Prostate gland (tissue), 2 donors: ENCODE measurements at regions not wholly inside any gene's neighbourhood (a gene's known extent, or its start where the extent isn't known, plus 50 kb on each side); places are given as distances from the start of the nearest gene placed in this dataset.

Source experiments
- DNase-seq: peaks from one replicate; pipeline ENCODE4 v3.0.0-alpha.2; 2019; ENCODE audit warnings: low spot score
- H3K27ac ChIP-seq, 2 donors: fragments of 200-600 bp; sonication (generic); 2 replicates each; pipeline ENCODE4 v1.5.1; 2017 to 2019
- H3K27me3 ChIP-seq: fragments of 200-600 bp; sonication (generic); replicated peaks from 2 replicates; pipeline ENCODE4 v1.5.1; 2019; ENCODE audit not compliant: insufficient read depth
- H3K36me3 ChIP-seq, 2 donors: fragments of 200-600 bp; sonication (generic); 1 replicate in 1 of 2; 2 replicates in 1 of 2; pipeline versions ENCODE4 v1.5.1 to v1.8.1; 2017 to 2019
- H3K4me1 ChIP-seq: fragments of 200-600 bp; sonication (generic); replicated peaks from 2 replicates; pipeline ENCODE4 v1.5.1; 2019
- H3K4me3 ChIP-seq, 2 donors: fragments of 200-600 bp; sonication (generic); 2 replicates each; pipeline ENCODE4 v1.5.1; 2017 to 2019
- H3K9me3 ChIP-seq: fragments of 200-600 bp; sonication (generic); 2 replicates; pipeline ENCODE4 v1.5.1; 2017
- POLR2A ChIP-seq: fragments of 450-650 bp; IDR thresholded peaks from one replicate; pipeline ENCODE4 v1.6.1; 2016; ENCODE audit warnings: antibody characterized with exemption, mild to moderate bottlenecking
- POLR2AphosphoS5 ChIP-seq: sonication (generic); formaldehyde crosslinking; IDR thresholded peaks from one replicate; pipeline ENCODE4 v1.6.1; 2017; ENCODE audit warnings: antibody characterized with exemption
- WGBS: methylation state at CpG from one replicate; pipeline ENCODE4 v1.1.5; 2018; 5-methylcytosine and 5-hydroxymethylcytosine counted together
- intact Hi-C: fragments of 100-400 bp; cut with DNase I; formaldehyde crosslinking; loops from one replicate; pipeline ENCODE4 v1.14.2; 2022
- TF ChIP-seq, protein P1 (sequence below), 4 experiments: fragments of 200-600 bp in 2 of 4; fragments of 450-650 bp in 2 of 4; sonication (generic) in 2 of 4; IDR thresholded peaks; 1 replicate in 3 of 4; 2 replicates in 1 of 4; pipeline ENCODE4 v1.5.1; 2016 to 2019; ENCODE audit warnings: antibody characterized with exemption in 4 of 4, mild to moderate bottlenecking in 2 of 4, moderate library complexity in 2 of 4

DNA sequence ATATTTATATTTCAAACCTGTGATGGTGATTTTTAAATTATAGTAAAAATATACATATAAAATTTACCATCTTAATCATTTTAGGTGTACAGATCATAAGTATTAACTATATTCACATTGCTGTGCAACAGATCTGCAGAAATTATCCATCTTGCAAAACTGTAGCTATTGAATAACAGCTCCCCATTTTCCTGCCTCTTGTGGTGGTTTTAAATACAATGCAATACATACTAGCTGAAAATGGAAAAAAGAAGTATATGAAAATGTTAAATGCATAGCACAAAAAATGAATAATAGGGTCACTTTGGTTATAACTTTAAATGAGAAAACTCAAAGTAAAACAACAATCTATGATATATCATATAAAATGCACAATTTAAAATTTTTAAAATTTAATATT is 130.9 kb upstream of the VPREB1 start:
- H3K9me3 ChIP-seq = no peaks in the 10 kb centered on the region
- no peak overlapping the region for H3K27ac ChIP-seq
- no peak overlapping the region for H3K4me3 ChIP-seq
- peaks cover 2% of the 10 kb centered on the region for H3K27me3 ChIP-seq
- intact Hi-C loops = no loop called here
- H3K4me1 ChIP-seq = no peaks in the 10 kb centered on the region
- no peaks in the 10 kb centered on the region for H3K36me3 ChIP-seq
- no peak for TF ChIP-seq POLR2AphosphoS5
- TF ChIP-seq POLR2A = no peak
- TF ChIP-seq, protein P1, sequence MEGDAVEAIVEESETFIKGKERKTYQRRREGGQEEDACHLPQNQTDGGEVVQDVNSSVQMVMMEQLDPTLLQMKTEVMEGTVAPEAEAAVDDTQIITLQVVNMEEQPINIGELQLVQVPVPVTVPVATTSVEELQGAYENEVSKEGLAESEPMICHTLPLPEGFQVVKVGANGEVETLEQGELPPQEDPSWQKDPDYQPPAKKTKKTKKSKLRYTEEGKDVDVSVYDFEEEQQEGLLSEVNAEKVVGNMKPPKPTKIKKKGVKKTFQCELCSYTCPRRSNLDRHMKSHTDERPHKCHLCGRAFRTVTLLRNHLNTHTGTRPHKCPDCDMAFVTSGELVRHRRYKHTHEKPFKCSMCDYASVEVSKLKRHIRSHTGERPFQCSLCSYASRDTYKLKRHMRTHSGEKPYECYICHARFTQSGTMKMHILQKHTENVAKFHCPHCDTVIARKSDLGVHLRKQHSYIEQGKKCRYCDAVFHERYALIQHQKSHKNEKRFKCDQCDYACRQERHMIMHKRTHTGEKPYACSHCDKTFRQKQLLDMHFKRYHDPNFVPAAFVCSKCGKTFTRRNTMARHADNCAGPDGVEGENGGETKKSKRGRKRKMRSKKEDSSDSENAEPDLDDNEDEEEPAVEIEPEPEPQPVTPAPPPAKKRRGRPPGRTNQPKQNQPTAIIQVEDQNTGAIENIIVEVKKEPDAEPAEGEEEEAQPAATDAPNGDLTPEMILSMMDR (IDR thresholded peaks at IDR 0.05) = no peak
- DNase-seq = no peak

GRCh38 chr22:22112533-22113294 is 130.1 kb upstream of the TOP3B start:
- Histone ChIP-seq H3K9me3 (no peaks in the 10 kb centered on the region), H3K27me3 (no peaks in the 10 kb centered on the region), H3K4me1 (no peaks in the 10 kb centered on the region), H3K4me3 (no peak overlapping the region), H3K27ac (no peak overlapping the region), H3K36me3 (no peaks in the 10 kb centered on the region)
- TF ChIP-seq POLR2A (no peak), POLR2AphosphoS5 (no peak)
- TF ChIP-seq, protein P1 (IDR thresholded peaks at IDR 0.05) = no peak
- intact Hi-C loops = no loop called here
- WGBS = 91% methylated on average over 4 of the region's 4 CpGs
- no peak for DNase-seq

DNA sequence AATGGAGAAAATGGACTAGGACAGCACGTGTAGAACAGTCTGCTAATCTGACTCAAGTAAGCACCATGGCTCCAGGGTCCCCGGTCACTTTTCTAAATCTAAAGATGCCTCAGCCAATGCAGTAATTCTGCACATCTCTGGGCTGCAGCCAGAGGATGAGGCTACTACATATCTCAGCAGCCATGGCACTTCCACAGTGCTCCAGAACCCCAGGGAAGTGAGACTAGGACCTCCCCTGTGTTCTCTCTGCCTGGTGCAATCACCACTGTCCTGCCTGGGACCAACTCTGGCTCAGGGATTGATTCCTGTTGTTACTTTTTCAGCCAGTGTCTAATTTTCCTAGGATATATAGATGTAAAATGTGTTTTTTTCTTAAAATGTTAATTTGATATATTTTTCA is 129.4 kb upstream of the TOP3B start:
- H3K27me3 ChIP-seq = no peaks in the 10 kb centered on the region
- H3K4me3 ChIP-seq = no peak overlapping the region
- no peaks in the 10 kb centered on the region for H3K36me3 ChIP-seq
- DNase-seq = no peak
- TF ChIP-seq, protein P1 (IDR thresholded peaks at IDR 0.05) = no peak
- no peak for TF ChIP-seq POLR2AphosphoS5
- no peak for TF ChIP-seq POLR2A
- intact Hi-C loops = no loop called here
- H3K4me1 ChIP-seq = no peaks in the 10 kb centered on the region
- whole genome bisulfite sequencing = 93% methylated on average over 2 of the region's 2 CpGs
- H3K27ac ChIP-seq = no peak overlapping the region
- H3K9me3 ChIP-seq = no peaks in the 10 kb centered on the region

DNA sequence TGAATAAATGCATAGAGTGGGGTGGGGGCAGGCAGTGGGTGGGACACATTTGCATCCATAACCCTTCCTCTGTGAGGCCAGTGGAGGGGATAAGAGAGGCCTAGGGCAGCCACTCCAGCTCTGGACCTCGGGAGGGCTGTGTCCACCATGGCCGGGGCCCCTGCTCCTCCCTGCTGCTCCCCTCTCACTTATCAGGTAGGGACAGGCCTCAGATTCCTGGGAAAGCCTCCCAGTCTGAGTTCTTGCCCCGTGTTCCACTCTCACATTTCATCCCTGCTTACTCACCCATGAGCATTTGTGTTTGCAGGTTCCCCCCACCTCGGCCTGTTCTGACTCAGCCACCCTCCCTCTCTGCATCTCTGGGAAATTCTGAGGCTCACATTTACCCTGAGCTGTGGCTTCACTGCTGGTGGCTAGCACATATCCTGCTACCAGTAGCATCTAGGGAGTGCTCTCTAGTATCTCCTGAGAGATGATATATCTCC is 128.7 kb upstream of the TOP3B start:
- Histone ChIP-seq H3K36me3 (no peaks in the 10 kb centered on the region), H3K27ac (no peak overlapping the region), H3K4me3 (no peak overlapping the region), H3K27me3 (no peaks in the 10 kb centered on the region), H3K4me1 (no peaks in the 10 kb centered on the region), H3K9me3 (no peaks in the 10 kb centered on the region)
- TF ChIP-seq, protein P1 (IDR thresholded peaks at IDR 0.05) = no peak
- no peak for TF ChIP-seq POLR2A
- TF ChIP-seq POLR2AphosphoS5 = no peak
- intact Hi-C loops = no loop called here
- WGBS = 30% methylated on average over 4 of the region's 4 CpGs
- DNase-seq = no peak
